ENCODE measurements at regions not wholly inside any gene's neighbourhood (a gene's known extent, or its start where the extent isn't known, plus 50 kb on each side); places are given as distances from the start of the nearest gene placed in this dataset.

GRCh38 chr7:124532166-124532565, 233.4 kb downstream of the GPR37 start:
- no peak for TF ChIP-seq CTCF (IDR thresholded peaks at IDR 0.05)
- DNase-seq (ENCODE audit: low spot score), result no peak
- ATAC-seq (ENCODE audit: low FRiP score), result no peak

- ATAC-seq (ENCODE audit: low FRiP score) (no peak), DNase-seq (ENCODE audit: low spot score) (no peak)
- no peak for TF ChIP-seq CTCF (IDR thresholded peaks at IDR 0.05)
Observed at GRCh38 chr7:124516911-124517310, 248.7 kb downstream of the GPR37 start.

- ATAC-seq (ENCODE audit: low FRiP score) (no peak), DNase-seq (ENCODE audit: low spot score) (no peak)
- no peak for TF ChIP-seq CTCF (IDR thresholded peaks at IDR 0.05)
Observed at GRCh38 chr7:124515106-124515830, 250.3 kb downstream of the GPR37 start.

GRCh38 chr7:124514471-124514870, 251.1 kb downstream of the GPR37 start:
- no peak for DNase-seq (ENCODE audit: low spot score)
- no peak for ATAC-seq (ENCODE audit: low FRiP score)
- TF ChIP-seq CTCF (IDR thresholded peaks at IDR 0.05), result no peak

- DNase-seq (ENCODE audit: low spot score) (no peak), ATAC-seq (ENCODE audit: low FRiP score) (no peak)
- TF ChIP-seq CTCF (IDR thresholded peaks at IDR 0.05), result no peak
Observed at GRCh38 chr7:124497176-124497575, 268.4 kb downstream of the GPR37 start.

- no peak for TF ChIP-seq CTCF (IDR thresholded peaks at IDR 0.05)
- ATAC-seq (ENCODE audit: low FRiP score), result no peak
- no peak for DNase-seq (ENCODE audit: low spot score)
Observed at GRCh38 chr7:124489925-124490324, 275.7 kb downstream of the GPR37 start.

- ATAC-seq (ENCODE audit: low FRiP score), result no peak
- DNase-seq (ENCODE audit: low spot score), result no peak
- TF ChIP-seq CTCF (IDR thresholded peaks at IDR 0.05), result no peak
Observed at GRCh38 chr7:124489082-124489819, 276.3 kb downstream of the GPR37 start.

Data from omental fat pad (tissue), 3 donors.